Glomerular endothelial cell (primary cell): ENCODE measurements at regions not wholly inside any gene's neighbourhood (a gene's known extent, or its start where the extent isn't known, plus 50 kb on each side); places are given as distances from the start of the nearest gene placed in this dataset.
A peak's percentile ranks its signal among the peaks of the same experiment; 100 is the strongest.

Source experiments
- DNase-seq: peaks from one replicate; pipeline ENCODE4 v3.0.0-alpha.2; 2011; ENCODE audit warnings: low read depth, low spot score; ENCODE audit errors: extremely low read depth

- DNase-seq = no peak
Observed at GRCh38 chr9:17019398-17019797, 115.4 kb upstream of the CNTLN start.

- no peak for DNase-seq
Observed at GRCh38 chr9:17018540-17019196, 116.2 kb upstream of the CNTLN start.

- no peak for DNase-seq
Observed at GRCh38 chr9:17017931-17018491, 116.8 kb upstream of the CNTLN start.

GRCh38 chr9:17013891-17014290, 120.9 kb upstream of the CNTLN start:
- no peak for DNase-seq

- DNase-seq = no peak
Observed at GRCh38 chr9:17013010-17013409, 121.8 kb upstream of the CNTLN start.

GRCh38 chr9:17011880-17012279, 123.0 kb upstream of the CNTLN start:
- no peak for DNase-seq

- DNase-seq = no peak
Observed at GRCh38 chr9:17009071-17009470, 125.8 kb upstream of the CNTLN start.

- peak; percentile 4 for DNase-seq
Observed at GRCh38 chr9:17005056-17005823, 129.6 kb upstream of the CNTLN start.

- no peak for DNase-seq
Observed at GRCh38 chr9:17004500-17004899, 130.3 kb upstream of the CNTLN start.

- DNase-seq = no peak
Observed at GRCh38 chr9:17003576-17004240, 131.1 kb upstream of the CNTLN start.

GRCh38 chr9:16996901-16997491, 126.5 kb upstream of the BNC2 start:
- no peak for DNase-seq

GRCh38 chr9:16992138-16992537, 121.7 kb upstream of the BNC2 start:
- no peak for DNase-seq

- no peak for DNase-seq
Observed at GRCh38 chr9:16987026-16987425, 116.6 kb upstream of the BNC2 start.

- DNase-seq = no peak
Observed at GRCh38 chr9:16986556-16986955, 116.1 kb upstream of the BNC2 start.

GRCh38 chr9:16985559-16986348, 115.3 kb upstream of the BNC2 start:
- DNase-seq = no peak

GRCh38 chr9:16982780-16983310, 112.4 kb upstream of the BNC2 start:
- DNase-seq = no peak

GRCh38 chr9:16976427-16976826, 106.0 kb upstream of the BNC2 start:
- no peak for DNase-seq

- DNase-seq = no peak
Observed at GRCh38 chr9:16974436-16974835, 104.0 kb upstream of the BNC2 start.

- DNase-seq = no peak
Observed at GRCh38 chr9:16970321-16970720, 99.9 kb upstream of the BNC2 start.

- DNase-seq = no peak
Observed at GRCh38 chr9:16964228-16964627, 93.8 kb upstream of the BNC2 start.
